Parathyroid adenoma (tissue), 2 donors: ENCODE measurements at regions not wholly inside any gene's neighbourhood (a gene's known extent, or its start where the extent isn't known, plus 50 kb on each side); places are given as distances from the start of the nearest gene placed in this dataset.

Source experiments
- H2AFZ ChIP-seq: fragments of 300-600 bp; sonication (generic); one replicate; pipeline ENCODE4 v1.7.0; 2017; ENCODE audit warnings: antibody characterized with exemption, mild to moderate bottlenecking
- H3K27ac ChIP-seq: fragments of 300-600 bp; sonication (generic); one replicate; pipeline ENCODE4 v1.7.0; 2017
- H3K27me3 ChIP-seq: fragments of 300-600 bp; sonication (generic); one replicate; pipeline ENCODE4 v1.7.0; 2017; ENCODE audit warnings: low read length; ENCODE audit not compliant: control insufficient read depth, insufficient read depth
- H3K36me3 ChIP-seq: fragments of 300-600 bp; sonication (generic); one replicate; pipeline ENCODE4 v1.7.0; 2017; ENCODE audit warnings: low read length; ENCODE audit not compliant: control insufficient read depth, insufficient read depth
- H3K4me1 ChIP-seq: fragments of 300-600 bp; sonication (generic); one replicate; pipeline ENCODE4 v1.7.0; 2017; ENCODE audit warnings: control low read depth
- H3K4me2 ChIP-seq: fragments of 300-600 bp; sonication (generic); one replicate; pipeline ENCODE4 v1.7.0; 2017; ENCODE audit warnings: low read length
- H3K4me3 ChIP-seq: fragments of 300-600 bp; sonication (generic); one replicate; pipeline ENCODE4 v1.7.0; 2017; ENCODE audit warnings: low read depth, low read length
- H3K79me2 ChIP-seq: fragments of 300-600 bp; sonication (generic); one replicate; pipeline ENCODE4 v1.7.0; 2017; ENCODE audit warnings: control low read depth
- H3K9ac ChIP-seq: fragments of 300-600 bp; sonication (generic); one replicate; pipeline ENCODE4 v1.7.0; 2017; ENCODE audit warnings: mild to moderate bottlenecking
- H3K9me3 ChIP-seq: fragments of 300-600 bp; sonication (generic); one replicate; pipeline ENCODE4 v1.7.0; 2017; ENCODE audit warnings: low read length; ENCODE audit not compliant: control insufficient read depth
- TF ChIP-seq, protein P1 (sequence below): fragments of 300-600 bp; sonication (generic); IDR thresholded peaks from one replicate; pipeline ENCODE4 v1.7.0; 2017; ENCODE audit warnings: antibody characterized with exemption, mild to moderate bottlenecking
- donor health status: primary hyperparathyroidism.

DNA sequence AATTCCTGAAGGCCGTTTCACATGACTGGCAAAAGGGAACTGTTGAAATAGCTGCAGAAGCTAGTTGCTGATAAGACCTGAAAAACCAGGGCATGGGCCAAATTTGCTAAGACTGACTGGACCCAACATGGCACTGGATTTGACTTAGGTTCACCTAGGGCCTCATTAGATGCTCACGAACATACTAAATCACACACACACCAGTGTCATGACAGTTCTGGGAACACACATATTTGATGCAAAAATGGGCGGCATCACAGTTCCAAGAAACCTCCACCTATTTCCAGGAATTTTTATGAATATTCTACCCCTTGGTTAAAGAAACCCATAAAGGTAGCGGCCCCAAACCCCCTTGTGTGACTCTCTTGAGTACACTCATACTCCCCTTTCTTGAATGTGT lies 99.6 kb upstream of the OBI1 start:
- Histone ChIP-seq H3K9ac (no peak overlapping the region), H2AFZ (no peak overlapping the region), H3K4me3 (no peak overlapping the region), H3K36me3 (no peaks in the 10 kb centered on the region), H3K27me3 (no peaks in the 10 kb centered on the region), H3K27ac (no peak overlapping the region), H3K9me3 (no peaks in the 10 kb centered on the region), H3K4me2 (no peak overlapping the region), H3K79me2 (no peaks in the 10 kb centered on the region), H3K4me1 (no peaks in the 10 kb centered on the region)
- TF ChIP-seq, protein P1, sequence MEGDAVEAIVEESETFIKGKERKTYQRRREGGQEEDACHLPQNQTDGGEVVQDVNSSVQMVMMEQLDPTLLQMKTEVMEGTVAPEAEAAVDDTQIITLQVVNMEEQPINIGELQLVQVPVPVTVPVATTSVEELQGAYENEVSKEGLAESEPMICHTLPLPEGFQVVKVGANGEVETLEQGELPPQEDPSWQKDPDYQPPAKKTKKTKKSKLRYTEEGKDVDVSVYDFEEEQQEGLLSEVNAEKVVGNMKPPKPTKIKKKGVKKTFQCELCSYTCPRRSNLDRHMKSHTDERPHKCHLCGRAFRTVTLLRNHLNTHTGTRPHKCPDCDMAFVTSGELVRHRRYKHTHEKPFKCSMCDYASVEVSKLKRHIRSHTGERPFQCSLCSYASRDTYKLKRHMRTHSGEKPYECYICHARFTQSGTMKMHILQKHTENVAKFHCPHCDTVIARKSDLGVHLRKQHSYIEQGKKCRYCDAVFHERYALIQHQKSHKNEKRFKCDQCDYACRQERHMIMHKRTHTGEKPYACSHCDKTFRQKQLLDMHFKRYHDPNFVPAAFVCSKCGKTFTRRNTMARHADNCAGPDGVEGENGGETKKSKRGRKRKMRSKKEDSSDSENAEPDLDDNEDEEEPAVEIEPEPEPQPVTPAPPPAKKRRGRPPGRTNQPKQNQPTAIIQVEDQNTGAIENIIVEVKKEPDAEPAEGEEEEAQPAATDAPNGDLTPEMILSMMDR = no peak

DNA sequence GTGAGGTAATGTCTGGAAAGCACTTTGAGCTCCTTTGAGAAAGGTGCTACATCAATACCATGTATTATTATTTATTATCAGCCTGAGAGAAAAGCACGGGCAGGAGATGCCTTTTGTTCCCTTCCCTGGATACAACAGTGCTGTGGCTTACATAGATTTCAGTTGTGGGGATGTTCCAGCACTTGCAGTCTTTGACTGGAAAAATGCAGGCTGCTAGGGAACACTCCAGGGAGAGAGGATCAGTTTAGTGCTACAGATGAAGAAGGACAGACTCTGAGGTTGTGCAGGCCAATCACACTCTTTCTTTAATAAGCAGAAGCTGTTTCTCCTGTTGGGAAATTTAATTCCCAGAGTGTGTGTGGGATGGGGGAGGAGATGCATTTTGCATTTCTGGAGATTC lies 94.5 kb upstream of the OBI1 start:
- Histone ChIP-seq H3K9ac (no peak overlapping the region), H2AFZ (no peak overlapping the region), H3K9me3 (no peaks in the 10 kb centered on the region), H3K79me2 (no peaks in the 10 kb centered on the region), H3K27me3 (no peaks in the 10 kb centered on the region), H3K4me1 (no peaks in the 10 kb centered on the region), H3K36me3 (no peaks in the 10 kb centered on the region), H3K27ac (no peak overlapping the region), H3K4me2 (no peak overlapping the region), H3K4me3 (no peak overlapping the region)
- TF ChIP-seq, protein P1 = no peak

DNA sequence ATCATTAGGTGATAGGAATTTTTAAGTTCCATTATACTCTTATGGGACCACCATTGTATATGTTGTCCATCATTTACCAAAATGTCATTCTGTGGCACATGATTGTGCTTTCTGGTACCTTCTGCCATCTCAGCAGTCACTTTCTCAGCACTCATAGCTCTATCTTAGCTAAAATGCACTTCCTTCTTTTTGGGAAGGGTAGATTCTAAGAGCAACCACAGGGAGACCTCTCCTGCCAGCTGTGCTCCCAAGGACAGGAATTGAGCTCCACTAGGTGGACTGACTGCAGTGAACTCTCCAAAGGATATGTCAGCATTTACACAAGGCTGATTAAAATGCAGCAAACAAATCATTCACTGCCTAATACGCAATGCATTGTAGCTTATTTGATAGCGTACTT lies 91.8 kb upstream of the OBI1 start:
- TF ChIP-seq, protein P1 = no peak
- Histone ChIP-seq H3K4me1 (no peaks in the 10 kb centered on the region), H3K4me2 (no peak overlapping the region), H3K4me3 (no peak overlapping the region), H2AFZ (no peak overlapping the region), H3K79me2 (no peaks in the 10 kb centered on the region), H3K27ac (no peak overlapping the region), H3K9ac (no peak overlapping the region), H3K9me3 (no peaks in the 10 kb centered on the region), H3K36me3 (no peaks in the 10 kb centered on the region), H3K27me3 (no peaks in the 10 kb centered on the region)

DNA sequence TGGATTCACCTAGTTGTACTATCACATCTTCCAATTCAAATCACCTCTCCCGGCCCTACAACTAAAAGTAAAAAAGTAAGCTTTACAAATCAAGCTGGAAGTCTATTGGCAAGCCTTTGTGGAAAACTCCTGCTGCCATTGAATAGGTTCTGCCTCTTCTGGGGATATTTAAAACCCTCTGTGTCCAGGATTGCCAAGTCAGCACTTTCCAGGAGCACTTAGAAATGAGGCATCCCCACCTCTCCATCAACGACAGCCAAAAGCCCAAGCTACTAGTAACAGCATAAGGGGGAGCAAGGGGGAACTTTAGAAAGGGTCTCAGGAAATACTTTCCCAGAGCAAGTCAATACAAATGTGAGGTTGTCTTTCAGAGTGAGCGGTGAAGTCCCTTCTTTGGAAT lies 85.0 kb upstream of the OBI1 start:
- no peak overlapping the region for H3K9ac ChIP-seq
- H3K4me3 ChIP-seq = no peak overlapping the region

DNA sequence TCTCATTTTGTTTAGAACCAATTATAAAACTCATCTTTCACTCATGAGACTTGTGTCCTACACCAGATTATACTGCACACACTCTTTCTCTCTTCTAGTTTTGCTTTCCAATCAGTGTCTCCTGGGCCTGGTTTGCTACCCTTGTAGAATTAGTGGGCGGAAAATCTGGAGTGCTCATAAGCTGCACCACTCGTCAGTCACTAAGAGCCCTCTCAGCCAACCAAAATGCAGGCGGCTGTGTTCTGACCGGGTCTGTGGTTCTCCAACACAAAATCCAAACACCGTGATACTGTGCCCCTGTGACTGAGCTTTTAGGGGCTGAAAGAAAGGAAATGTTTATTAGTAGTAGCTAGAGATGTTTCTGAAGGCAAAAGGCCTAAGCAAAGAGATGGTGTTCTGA lies 83.7 kb upstream of the OBI1 start:
- no peaks in the 10 kb centered on the region for H3K4me1 ChIP-seq
- no peaks in the 10 kb centered on the region for H3K27me3 ChIP-seq
- H3K79me2 ChIP-seq = no peaks in the 10 kb centered on the region
- no peak overlapping the region for H3K4me2 ChIP-seq
- H2AFZ ChIP-seq = no peak overlapping the region
- H3K4me3 ChIP-seq = no peak overlapping the region
- H3K9ac ChIP-seq = no peak overlapping the region
- no peak overlapping the region for H3K27ac ChIP-seq
- no peaks in the 10 kb centered on the region for H3K9me3 ChIP-seq
- TF ChIP-seq, protein P1 = no peak
- no peaks in the 10 kb centered on the region for H3K36me3 ChIP-seq

More for the DNA sequence above, 85.0 kb upstream of the OBI1 start:
- Histone ChIP-seq H3K4me1 (no peaks in the 10 kb centered on the region), H3K79me2 (no peaks in the 10 kb centered on the region), H3K36me3 (no peaks in the 10 kb centered on the region), H3K9me3 (no peaks in the 10 kb centered on the region), H3K4me2 (no peak overlapping the region), H3K27ac (no peak overlapping the region), H3K27me3 (no peaks in the 10 kb centered on the region), H2AFZ (no peak overlapping the region)
- TF ChIP-seq, protein P1 = no peak
